ENCODE measurements at regions not wholly inside any gene's neighbourhood (a gene's known extent, or its start where the extent isn't known, plus 50 kb on each side); places are given as distances from the start of the nearest gene placed in this dataset.

GRCh38 chr2:150609831-150610582 is 122.5 kb upstream of the RND3 start:
- TF ChIP-seq CTCF (IDR thresholded peaks at IDR 0.05) (no peak), POLR2AphosphoS5 (IDR thresholded peaks at IDR 0.05) (no peak), POLR2A (IDR thresholded peaks at IDR 0.05) (no peak)

Measured in prostate gland (tissue), 2 donors.